Mesothelial cell of epicardium (in vitro differentiated cells): ENCODE measurements at regions not wholly inside any gene's neighbourhood (a gene's known extent, or its start where the extent isn't known, plus 50 kb on each side); places are given as distances from the start of the nearest gene placed in this dataset.
"Not testable (repeated sequence)": the region's sequence is repeated elsewhere in the genome, so short reads cannot be mapped to it uniquely, and the experiment has no call there.

Experiments used
- DNase-seq, 2 experiments: peaks; one replicate each; pipeline ENCODE4 v3.0.0; 2021; ENCODE audit warnings: low spot score in 2 of 2; ENCODE audit not compliant: unreplicated experiment in 2 of 2
- H3K27ac Mint-ChIP-seq: 2 replicates; pipeline ENCODE4 v1.8.0; 2021; ENCODE audit warnings: mixed read lengths
- H3K27me3 Mint-ChIP-seq: 2 replicates; pipeline ENCODE4 v1.8.0; 2021; ENCODE audit warnings: low read depth, mixed read lengths
- H3K36me3 Mint-ChIP-seq: 2 replicates; pipeline ENCODE4 v1.8.0; 2021; ENCODE audit warnings: mixed read lengths
- H3K4me1 Mint-ChIP-seq: 2 replicates; pipeline ENCODE4 v1.8.0; 2021; ENCODE audit warnings: mixed read lengths
- H3K4me3 Mint-ChIP-seq: 2 replicates; pipeline ENCODE4 v1.8.0; 2021; ENCODE audit warnings: mild to moderate bottlenecking, moderate library complexity, mixed read lengths
- H3K9me3 Mint-ChIP-seq: 2 replicates; pipeline ENCODE4 v1.8.0; 2021; ENCODE audit warnings: mixed read lengths
- TF ChIP-seq, protein P1 (sequence below): fragments of 200-600 bp; sonication (generic); IDR thresholded peaks from one replicate; pipeline ENCODE4 v1.5.0; 2021; ENCODE audit warnings: antibody characterized with exemption; ENCODE audit not compliant: unreplicated experiment

DNA sequence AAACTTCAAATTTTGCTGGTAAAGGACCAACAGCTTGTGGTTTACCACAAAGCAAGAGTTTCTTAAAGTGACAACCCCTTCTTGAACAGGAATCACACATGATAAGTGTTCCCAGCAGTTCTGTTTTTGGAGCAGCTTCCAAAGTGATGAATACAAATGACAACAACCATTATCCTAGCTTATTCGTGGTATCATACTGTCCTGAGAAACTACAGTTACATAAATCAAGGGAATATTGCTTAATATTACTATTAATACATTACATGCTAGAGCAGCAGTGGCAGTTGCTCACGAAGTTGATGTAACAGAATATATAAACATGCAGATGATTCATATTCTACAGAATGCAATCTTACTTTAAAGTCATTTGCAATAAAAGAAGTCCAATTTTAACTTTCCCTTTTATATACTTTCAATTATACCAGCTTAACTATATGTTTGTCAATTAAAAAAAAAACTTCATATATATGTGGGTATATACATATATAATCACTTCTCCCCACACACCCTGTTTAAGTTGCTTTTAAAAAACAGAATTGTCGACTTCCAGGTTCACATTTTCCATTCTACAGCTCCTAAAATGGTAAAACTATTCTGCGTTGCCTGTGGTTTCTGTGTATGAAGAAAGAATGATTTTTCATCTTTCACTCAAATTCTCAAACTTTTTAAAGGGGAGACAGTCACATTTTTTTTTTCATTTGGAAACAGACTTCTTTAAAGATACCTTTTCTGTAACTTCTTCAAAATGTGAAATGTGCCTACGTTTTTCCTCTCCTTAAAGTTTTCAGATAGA is 713.6 kb downstream of the TDRD15 start:
- DNase-seq = no peak
- H3K27me3 Mint-ChIP-seq = no peaks in the 10 kb centered on the region
- H3K36me3 Mint-ChIP-seq = no peaks in the 10 kb centered on the region
- H3K9me3 Mint-ChIP-seq = no peaks in the 10 kb centered on the region
- H3K4me1 Mint-ChIP-seq = no peaks in the 10 kb centered on the region
- no peak overlapping the region for H3K4me3 Mint-ChIP-seq
- H3K27ac Mint-ChIP-seq = no peak overlapping the region
- TF ChIP-seq, protein P1, sequence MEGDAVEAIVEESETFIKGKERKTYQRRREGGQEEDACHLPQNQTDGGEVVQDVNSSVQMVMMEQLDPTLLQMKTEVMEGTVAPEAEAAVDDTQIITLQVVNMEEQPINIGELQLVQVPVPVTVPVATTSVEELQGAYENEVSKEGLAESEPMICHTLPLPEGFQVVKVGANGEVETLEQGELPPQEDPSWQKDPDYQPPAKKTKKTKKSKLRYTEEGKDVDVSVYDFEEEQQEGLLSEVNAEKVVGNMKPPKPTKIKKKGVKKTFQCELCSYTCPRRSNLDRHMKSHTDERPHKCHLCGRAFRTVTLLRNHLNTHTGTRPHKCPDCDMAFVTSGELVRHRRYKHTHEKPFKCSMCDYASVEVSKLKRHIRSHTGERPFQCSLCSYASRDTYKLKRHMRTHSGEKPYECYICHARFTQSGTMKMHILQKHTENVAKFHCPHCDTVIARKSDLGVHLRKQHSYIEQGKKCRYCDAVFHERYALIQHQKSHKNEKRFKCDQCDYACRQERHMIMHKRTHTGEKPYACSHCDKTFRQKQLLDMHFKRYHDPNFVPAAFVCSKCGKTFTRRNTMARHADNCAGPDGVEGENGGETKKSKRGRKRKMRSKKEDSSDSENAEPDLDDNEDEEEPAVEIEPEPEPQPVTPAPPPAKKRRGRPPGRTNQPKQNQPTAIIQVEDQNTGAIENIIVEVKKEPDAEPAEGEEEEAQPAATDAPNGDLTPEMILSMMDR = no peak

DNA sequence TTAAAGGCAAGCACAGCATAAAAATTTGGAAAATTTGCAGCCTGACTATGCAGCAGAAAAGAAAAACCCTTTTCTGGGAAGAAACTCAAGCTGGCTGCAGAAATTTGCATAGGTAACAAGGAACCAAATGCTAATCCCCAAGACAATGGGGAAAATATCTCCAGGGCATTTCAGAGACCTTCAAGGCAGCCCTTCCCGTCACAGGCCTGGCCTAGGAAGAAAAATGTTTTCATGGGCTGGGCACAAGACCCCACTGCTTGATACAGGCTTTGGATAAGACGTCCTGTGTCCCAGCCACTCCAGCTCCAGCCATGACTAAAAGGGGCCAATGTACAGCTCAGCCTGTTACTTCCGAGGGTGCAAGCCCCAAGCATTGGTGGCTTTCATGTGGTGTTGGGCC is 717.6 kb downstream of the TDRD15 start:
- H3K4me3 Mint-ChIP-seq = no peak overlapping the region
- TF ChIP-seq, protein P1 = no peak
- no peaks in the 10 kb centered on the region for H3K9me3 Mint-ChIP-seq
- DNase-seq = no peak
- no peaks in the 10 kb centered on the region for H3K27me3 Mint-ChIP-seq
- H3K27ac Mint-ChIP-seq = no peak overlapping the region
- no peaks in the 10 kb centered on the region for H3K36me3 Mint-ChIP-seq
- H3K4me1 Mint-ChIP-seq = no peaks in the 10 kb centered on the region

DNA sequence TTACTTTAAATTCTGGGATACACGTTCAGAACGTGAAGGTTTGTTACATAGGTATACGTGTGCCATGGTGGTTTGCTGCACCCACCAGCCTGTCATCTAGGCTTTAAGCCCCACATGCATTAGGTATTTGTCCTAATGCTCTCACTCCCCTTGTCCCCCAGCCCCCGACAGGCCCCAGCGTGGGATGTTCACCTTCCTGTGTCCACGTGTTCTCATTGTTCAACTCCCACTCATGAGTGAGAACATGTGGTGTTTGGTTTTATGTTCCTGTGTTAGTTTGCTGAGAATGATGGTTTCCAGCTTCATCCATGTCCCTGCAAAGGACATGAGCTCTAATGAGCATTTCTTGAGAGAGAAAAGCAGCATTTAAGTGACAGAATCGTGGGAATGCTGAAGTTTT is 726.6 kb downstream of the TDRD15 start:
- H3K27ac Mint-ChIP-seq, H3K36me3 Mint-ChIP-seq, H3K4me1 Mint-ChIP-seq: not testable (repeated sequence)

DNA sequence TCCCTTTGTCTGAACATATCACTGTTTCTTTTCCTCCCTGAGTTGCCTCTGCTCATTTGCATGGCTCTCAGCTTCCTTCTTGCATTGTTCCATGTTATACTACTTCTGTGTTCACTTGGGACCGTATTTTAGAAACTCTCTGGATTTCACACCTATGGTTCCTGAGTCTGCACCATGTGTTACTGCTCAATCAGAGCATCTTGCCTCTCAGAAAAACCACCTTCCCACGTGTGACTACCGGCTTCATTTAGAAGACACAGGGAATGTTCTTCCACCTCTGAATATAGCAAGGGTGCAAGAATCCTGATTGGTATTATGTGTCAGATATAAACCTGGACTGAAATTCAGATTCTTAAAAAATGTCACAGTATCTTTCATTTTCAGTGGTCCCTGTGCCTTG is 731.2 kb downstream of the TDRD15 start:
- no peaks in the 10 kb centered on the region for H3K9me3 Mint-ChIP-seq
- H3K4me1 Mint-ChIP-seq = no peaks in the 10 kb centered on the region
- TF ChIP-seq, protein P1 = no peak
- no peaks in the 10 kb centered on the region for H3K36me3 Mint-ChIP-seq
- DNase-seq = no peak
- no peak overlapping the region for H3K4me3 Mint-ChIP-seq
- no peak overlapping the region for H3K27ac Mint-ChIP-seq
- peaks cover 3% of the 10 kb centered on the region for H3K27me3 Mint-ChIP-seq

More for the DNA sequence above, 726.6 kb downstream of the TDRD15 start:
- not testable (repeated sequence) for H3K27me3 Mint-ChIP-seq, H3K4me3 Mint-ChIP-seq, H3K9me3 Mint-ChIP-seq, DNase-seq

DNA sequence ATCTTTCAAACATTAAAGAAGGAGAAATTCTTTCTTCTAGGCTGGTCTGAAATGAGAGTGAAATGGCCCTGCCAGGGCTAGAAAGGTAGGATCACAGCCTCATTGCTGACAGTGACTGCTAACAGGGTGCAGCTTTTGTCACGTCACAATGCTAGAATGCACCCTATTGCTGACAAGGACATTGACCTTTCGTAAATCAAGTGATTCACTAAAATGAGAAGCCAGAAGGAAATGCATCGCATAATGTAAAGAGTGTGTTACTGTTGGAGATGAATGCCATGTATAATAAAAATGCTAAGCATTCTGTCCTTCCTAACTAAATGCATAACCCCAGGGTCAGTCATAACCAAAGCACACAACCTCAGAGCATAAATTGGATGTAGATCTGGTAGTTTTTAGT is 732.9 kb downstream of the TDRD15 start:
- TF ChIP-seq, protein P1 = no peak
- H3K27ac Mint-ChIP-seq = no peak overlapping the region
- H3K9me3 Mint-ChIP-seq = no peaks in the 10 kb centered on the region
- H3K4me1 Mint-ChIP-seq = no peaks in the 10 kb centered on the region
- DNase-seq = no peak
- H3K4me3 Mint-ChIP-seq = no peak overlapping the region
- H3K36me3 Mint-ChIP-seq = no peaks in the 10 kb centered on the region
- peaks cover 4% of the 10 kb centered on the region for H3K27me3 Mint-ChIP-seq

DNA sequence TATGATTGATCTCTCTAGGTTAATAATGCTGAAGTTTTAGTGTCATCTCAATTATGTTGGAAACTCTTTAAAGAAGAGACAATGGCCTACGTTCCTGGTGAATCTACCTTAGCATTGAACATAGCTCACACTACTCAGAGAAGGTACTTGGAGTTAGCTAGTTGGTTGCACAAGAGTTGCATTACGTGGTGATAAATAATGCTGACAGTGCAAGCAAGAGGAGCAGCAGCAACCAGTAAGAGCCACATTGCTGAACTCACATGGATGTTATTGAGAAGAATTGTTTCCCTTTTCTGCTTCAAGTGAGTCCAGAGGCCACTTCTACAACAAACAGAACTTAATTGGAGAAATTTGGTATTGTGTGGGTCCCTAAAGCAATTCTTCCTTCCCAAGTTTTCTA is 737.1 kb downstream of the TDRD15 start:
- TF ChIP-seq, protein P1 = no peak
- no peaks in the 10 kb centered on the region for H3K9me3 Mint-ChIP-seq
- no peaks in the 10 kb centered on the region for H3K36me3 Mint-ChIP-seq
- H3K27me3 Mint-ChIP-seq = peaks cover 1% of the 10 kb centered on the region
- no peak for DNase-seq
- no peaks in the 10 kb centered on the region for H3K4me1 Mint-ChIP-seq
- H3K4me3 Mint-ChIP-seq = no peak overlapping the region
- no peak overlapping the region for H3K27ac Mint-ChIP-seq
